Upper lobe of right lung (tissue), 1 donor: ENCODE measurements at regions not wholly inside any gene's neighbourhood (a gene's known extent, or its start where the extent isn't known, plus 50 kb on each side); places are given as distances from the start of the nearest gene placed in this dataset.

Experiments used
- ATAC-seq: fragments of 200-7000 bp; cut with Tn5 transposase; one replicate; pipeline ENCODE4 v1.9.1; 2020; ENCODE audit warnings: mild to moderate bottlenecking, moderate library complexity
- DNase-seq: peaks from one replicate; pipeline ENCODE4 v3.0.0-alpha.2; 2020
- H3K27ac ChIP-seq: fragments of 200-600 bp; one replicate; pipeline ENCODE4 v1.8.0; 2022
- H3K27me3 ChIP-seq: fragments of 200-600 bp; one replicate; pipeline ENCODE4 v1.8.0; 2022; ENCODE audit warnings: mild to moderate bottlenecking
- H3K36me3 ChIP-seq: fragments of 200-600 bp; one replicate; pipeline ENCODE4 v1.8.0; 2022
- H3K4me1 ChIP-seq: fragments of 200-600 bp; one replicate; pipeline ENCODE4 v1.8.0; 2022
- H3K4me3 ChIP-seq: fragments of 200-600 bp; one replicate; pipeline ENCODE4 v1.8.0; 2022; ENCODE audit warnings: mild to moderate bottlenecking
- H3K9me3 ChIP-seq: fragments of 200-600 bp; one replicate; pipeline ENCODE4 v1.8.0; 2022
- intact Hi-C: fragments of 100-400 bp; cut with DNase I; formaldehyde crosslinking; loops from one replicate; pipeline ENCODE4 v1.11.0; 2022
- TF ChIP-seq, protein P1 (sequence below): fragments of 200-600 bp; IDR thresholded peaks from one replicate; pipeline ENCODE4 v1.8.0; 2022; ENCODE audit warnings: antibody characterized with exemption
- donor health status: DM: no; HTN: yes; CAD: no; lungs with severe emphysema.

GRCh38 chr20:1761598-1761997 is 104.0 kb upstream of the SIRPG start:
- Histone ChIP-seq H3K36me3 (no peaks in the 10 kb centered on the region), H3K27ac (no peak overlapping the region), H3K4me1 (no peaks in the 10 kb centered on the region), H3K27me3 (no peaks in the 10 kb centered on the region), H3K4me3 (no peak overlapping the region), H3K9me3 (no peaks in the 10 kb centered on the region)
- DNase-seq (no peak), ATAC-seq (no peak)
- intact Hi-C loops, result no loop called here
- TF ChIP-seq, protein P1, sequence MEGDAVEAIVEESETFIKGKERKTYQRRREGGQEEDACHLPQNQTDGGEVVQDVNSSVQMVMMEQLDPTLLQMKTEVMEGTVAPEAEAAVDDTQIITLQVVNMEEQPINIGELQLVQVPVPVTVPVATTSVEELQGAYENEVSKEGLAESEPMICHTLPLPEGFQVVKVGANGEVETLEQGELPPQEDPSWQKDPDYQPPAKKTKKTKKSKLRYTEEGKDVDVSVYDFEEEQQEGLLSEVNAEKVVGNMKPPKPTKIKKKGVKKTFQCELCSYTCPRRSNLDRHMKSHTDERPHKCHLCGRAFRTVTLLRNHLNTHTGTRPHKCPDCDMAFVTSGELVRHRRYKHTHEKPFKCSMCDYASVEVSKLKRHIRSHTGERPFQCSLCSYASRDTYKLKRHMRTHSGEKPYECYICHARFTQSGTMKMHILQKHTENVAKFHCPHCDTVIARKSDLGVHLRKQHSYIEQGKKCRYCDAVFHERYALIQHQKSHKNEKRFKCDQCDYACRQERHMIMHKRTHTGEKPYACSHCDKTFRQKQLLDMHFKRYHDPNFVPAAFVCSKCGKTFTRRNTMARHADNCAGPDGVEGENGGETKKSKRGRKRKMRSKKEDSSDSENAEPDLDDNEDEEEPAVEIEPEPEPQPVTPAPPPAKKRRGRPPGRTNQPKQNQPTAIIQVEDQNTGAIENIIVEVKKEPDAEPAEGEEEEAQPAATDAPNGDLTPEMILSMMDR, result no peak

DNA sequence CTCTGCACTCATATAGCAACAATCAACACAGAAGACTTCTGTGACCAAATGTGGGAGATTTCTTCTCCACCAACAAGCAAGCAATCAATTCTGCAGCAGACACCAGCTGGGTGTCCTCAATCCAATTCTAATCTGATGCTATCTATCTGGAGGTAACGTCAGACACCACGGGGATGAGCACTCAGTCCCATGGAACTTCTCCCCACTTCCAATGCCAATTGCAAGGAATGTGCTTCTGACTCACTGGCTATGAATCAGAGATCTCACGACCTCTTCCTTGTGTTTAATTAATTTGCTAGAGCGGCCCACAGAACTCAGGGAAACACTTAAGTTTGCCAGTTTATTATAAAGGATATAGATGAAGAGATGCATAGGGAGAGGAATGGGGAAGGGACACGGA is 103.5 kb upstream of the SIRPG start:
- H3K4me3 ChIP-seq, result no peak overlapping the region
- no peaks in the 10 kb centered on the region for H3K27me3 ChIP-seq
- TF ChIP-seq, protein P1, result no peak
- no peak for DNase-seq
- intact Hi-C loops, result no loop called here
- H3K36me3 ChIP-seq, result no peaks in the 10 kb centered on the region
- H3K4me1 ChIP-seq, result no peaks in the 10 kb centered on the region
- no peak overlapping the region for H3K27ac ChIP-seq
- no peaks in the 10 kb centered on the region for H3K9me3 ChIP-seq
- ATAC-seq, result no peak

DNA sequence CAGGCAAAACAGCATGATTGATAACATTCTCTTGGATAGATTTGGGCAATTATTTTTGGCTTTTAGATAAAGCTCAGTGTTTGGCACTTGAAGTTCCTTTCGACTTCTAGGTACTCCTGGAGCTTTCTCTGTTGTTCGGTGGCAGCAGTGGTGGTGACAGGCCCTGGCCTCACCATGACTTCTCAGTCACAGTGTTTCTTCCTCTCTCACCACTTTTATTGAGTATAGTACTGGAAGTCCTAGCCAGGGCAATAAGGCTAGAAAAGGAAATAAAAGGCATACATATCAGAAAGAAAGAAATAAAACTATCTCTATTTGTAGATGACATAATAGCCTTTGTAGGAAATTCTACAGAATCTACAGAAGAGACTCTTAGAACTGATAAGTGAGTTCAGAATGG is 101.2 kb upstream of the SIRPG start:
- no peaks in the 10 kb centered on the region for H3K4me1 ChIP-seq
- no peak for ATAC-seq
- DNase-seq, result no peak
- H3K27me3 ChIP-seq, result no peaks in the 10 kb centered on the region
- no peak overlapping the region for H3K27ac ChIP-seq
- H3K36me3 ChIP-seq, result no peaks in the 10 kb centered on the region
- intact Hi-C loops, result no loop called here
- no peak overlapping the region for H3K4me3 ChIP-seq
- TF ChIP-seq, protein P1, result no peak
- no peaks in the 10 kb centered on the region for H3K9me3 ChIP-seq

- DNase-seq (no peak), ATAC-seq (no peak)
- Histone ChIP-seq H3K36me3 (no peaks in the 10 kb centered on the region), H3K27me3 (peaks cover 4% of the 10 kb centered on the region), H3K4me1 (no peaks in the 10 kb centered on the region), H3K27ac (no peak overlapping the region), H3K9me3 (no peaks in the 10 kb centered on the region), H3K4me3 (no peak overlapping the region)
- TF ChIP-seq, protein P1, result no peak
- intact Hi-C loops, result no loop called here
These were observed 100.3 kb upstream of the SIRPG start for GRCh38 chr20:1757606-1758512.

- intact Hi-C loops, result no loop called here
These were observed 99.5 kb upstream of the SIRPG start for GRCh38 chr20:1757072-1757471.

More at GRCh38 chr20:1757072-1757471, 99.5 kb upstream of the SIRPG start:
- H3K4me3 ChIP-seq, result no peak overlapping the region
- DNase-seq, result no peak
- H3K36me3 ChIP-seq, result no peaks in the 10 kb centered on the region
- H3K27me3 ChIP-seq, result peaks cover 6% of the 10 kb centered on the region
- no peaks in the 10 kb centered on the region for H3K4me1 ChIP-seq
- peak; percentile 39 for ATAC-seq
- no peaks in the 10 kb centered on the region for H3K9me3 ChIP-seq
- TF ChIP-seq, protein P1, result no peak
- H3K27ac ChIP-seq, result no peak overlapping the region
